ENCODE measurements at regions not wholly inside any gene's neighbourhood (a gene's known extent, or its start where the extent isn't known, plus 50 kb on each side); places are given as distances from the start of the nearest gene placed in this dataset.

GRCh38 chr1:222357252-222357651 is 190.7 kb downstream of the HHIPL2 start:
- no peak for TF ChIP-seq SMC3 (conservative IDR thresholded peaks at IDR 0.05; ENCODE audit: poor library complexity)
- TF ChIP-seq POLR2AphosphoS5 (IDR thresholded peaks at IDR 0.05): no peak
- no peaks in the 10 kb centered on the region for H3K27me3 ChIP-seq (ENCODE audit: insufficient read depth, low read depth, low read length)
- no peaks in the 10 kb centered on the region for H4K20me1 ChIP-seq (ENCODE audit: insufficient read depth)
- H3K9me3 ChIP-seq (ENCODE audit: low read length): no peaks in the 10 kb centered on the region
- no peaks in the 10 kb centered on the region for H3K79me2 ChIP-seq (replicated peaks; ENCODE audit: insufficient read depth, low read length)
- no peak overlapping the region for H3K27ac ChIP-seq (ENCODE audit: low read length)
- H3K9ac ChIP-seq (ENCODE audit: low read length): no peak overlapping the region
- no peak overlapping the region for H3K4me2 ChIP-seq (ENCODE audit: low read length)
- H3K4me3 ChIP-seq (ENCODE audit: low read length): no peak overlapping the region
- no peak overlapping the region for H2AFZ ChIP-seq (ENCODE audit: low read depth, low read length)
- no peaks in the 10 kb centered on the region for H3F3A ChIP-seq (ENCODE audit: insufficient read depth, low read length, poor library complexity, severe bottlenecking)
- H3K36me3 ChIP-seq (ENCODE audit: insufficient read depth, low read length): no peaks in the 10 kb centered on the region
- H3K9me2 ChIP-seq (ENCODE audit: insufficient read depth, low read length): no peaks in the 10 kb centered on the region

- TF ChIP-seq MXI1 (conservative IDR thresholded peaks at IDR 0.05; ENCODE audit: poor library complexity, severe bottlenecking): no peak
- no peak overlapping the region for H3K9ac ChIP-seq (ENCODE audit: low read length)
- H3K27ac ChIP-seq (ENCODE audit: low read length): no peak overlapping the region
- no peak overlapping the region for H2AFZ ChIP-seq (ENCODE audit: low read depth, low read length)
- H3K79me2 ChIP-seq (replicated peaks; ENCODE audit: insufficient read depth, low read length): no peaks in the 10 kb centered on the region
- H3K4me2 ChIP-seq (ENCODE audit: low read length): no peak overlapping the region
- H3K4me3 ChIP-seq (ENCODE audit: low read length): no peak overlapping the region
- H3K9me3 ChIP-seq (ENCODE audit: low read length): no peaks in the 10 kb centered on the region
- no peaks in the 10 kb centered on the region for H3K27me3 ChIP-seq (ENCODE audit: insufficient read depth, low read depth, low read length)
- no peaks in the 10 kb centered on the region for H3F3A ChIP-seq (ENCODE audit: insufficient read depth, low read length, poor library complexity, severe bottlenecking)
- H3K9me2 ChIP-seq (ENCODE audit: insufficient read depth, low read length): no peaks in the 10 kb centered on the region
- H4K20me1 ChIP-seq (ENCODE audit: insufficient read depth): no peaks in the 10 kb centered on the region
- H3K36me3 ChIP-seq (ENCODE audit: insufficient read depth, low read length): no peaks in the 10 kb centered on the region
Measured at GRCh38 chr1:222347627-222348026, 200.3 kb downstream of the HHIPL2 start.

- H4K20me1 ChIP-seq (ENCODE audit: insufficient read depth): no peaks in the 10 kb centered on the region
- H3K9me3 ChIP-seq (ENCODE audit: low read length): no peaks in the 10 kb centered on the region
- H3K27me3 ChIP-seq (ENCODE audit: insufficient read depth, low read depth, low read length): no peaks in the 10 kb centered on the region
- H3K36me3 ChIP-seq (ENCODE audit: insufficient read depth, low read length): no peaks in the 10 kb centered on the region
- no peak overlapping the region for H2AFZ ChIP-seq (ENCODE audit: low read depth, low read length)
- H3K4me3 ChIP-seq (ENCODE audit: low read length): no peak overlapping the region
- H3K79me2 ChIP-seq (replicated peaks; ENCODE audit: insufficient read depth, low read length): no peaks in the 10 kb centered on the region
- no peak overlapping the region for H3K4me2 ChIP-seq (ENCODE audit: low read length)
- no peaks in the 10 kb centered on the region for H3K9me2 ChIP-seq (ENCODE audit: insufficient read depth, low read length)
- TF ChIP-seq RAD21 (conservative IDR thresholded peaks at IDR 0.05): no peak
- TF ChIP-seq CTCF (IDR thresholded peaks at IDR 0.05; ENCODE audit: poor library complexity, severe bottlenecking): no peak
- no peak for TF ChIP-seq SMC3 (conservative IDR thresholded peaks at IDR 0.05; ENCODE audit: poor library complexity)
- no peak for TF ChIP-seq MXI1 (conservative IDR thresholded peaks at IDR 0.05; ENCODE audit: poor library complexity, severe bottlenecking)
- TF ChIP-seq POLR2AphosphoS5 (IDR thresholded peaks at IDR 0.05): no peak
- TF ChIP-seq EZH2 (IDR thresholded peaks at IDR 0.05; ENCODE audit: borderline replicate concordance, insufficient read depth, low read length, poor library complexity, severe bottlenecking): no peak
- TF ChIP-seq TAF1 (IDR thresholded peaks at IDR 0.05; ENCODE audit: low read depth): no peak
- TF ChIP-seq EP300 (conservative IDR thresholded peaks at IDR 0.05; ENCODE audit: poor library complexity, severe bottlenecking): no peak
- H3K27ac ChIP-seq (ENCODE audit: low read length): no peak overlapping the region
- H3F3A ChIP-seq (ENCODE audit: insufficient read depth, low read length, poor library complexity, severe bottlenecking): no peaks in the 10 kb centered on the region
- no peak overlapping the region for H3K9ac ChIP-seq (ENCODE audit: low read length)
Measured at GRCh38 chr1:222346955-222347354, 200.9 kb downstream of the HHIPL2 start.

- Histone ChIP-seq H3K27me3 (ENCODE audit: insufficient read depth, low read depth, low read length) (no peaks in the 10 kb centered on the region), H2AFZ (ENCODE audit: low read depth, low read length) (no peak overlapping the region), H3K9ac (ENCODE audit: low read length) (no peak overlapping the region), H3K27ac (ENCODE audit: low read length) (no peak overlapping the region), H3K36me3 (ENCODE audit: insufficient read depth, low read length) (no peaks in the 10 kb centered on the region), H3K4me3 (ENCODE audit: low read length) (no peak overlapping the region), H3F3A (ENCODE audit: insufficient read depth, low read length, poor library complexity, severe bottlenecking) (no peaks in the 10 kb centered on the region), H4K20me1 (ENCODE audit: insufficient read depth) (no peaks in the 10 kb centered on the region), H3K4me2 (ENCODE audit: low read length) (no peak overlapping the region), H3K79me2 (replicated peaks; ENCODE audit: insufficient read depth, low read length) (no peaks in the 10 kb centered on the region), H3K9me3 (ENCODE audit: low read length) (no peaks in the 10 kb centered on the region), H3K9me2 (ENCODE audit: insufficient read depth, low read length) (no peaks in the 10 kb centered on the region)
- no peak for TF ChIP-seq EZH2 (IDR thresholded peaks at IDR 0.05; ENCODE audit: borderline replicate concordance, insufficient read depth, low read length, poor library complexity, severe bottlenecking)
- no peak for TF ChIP-seq SMC3 (conservative IDR thresholded peaks at IDR 0.05; ENCODE audit: poor library complexity)
- TF ChIP-seq TAF1 (IDR thresholded peaks at IDR 0.05; ENCODE audit: low read depth): no peak
- no peak for TF ChIP-seq MXI1 (conservative IDR thresholded peaks at IDR 0.05; ENCODE audit: poor library complexity, severe bottlenecking)
- no peak for TF ChIP-seq EP300 (conservative IDR thresholded peaks at IDR 0.05; ENCODE audit: poor library complexity, severe bottlenecking)
- TF ChIP-seq REST (IDR thresholded peaks at IDR 0.05; ENCODE audit: borderline replicate concordance): no peak
Measured at GRCh38 chr1:222339376-222339947, 208.4 kb downstream of the HHIPL2 start.

Data from neural cell (in vitro differentiated cells).